Caco-2 (cell line): ENCODE measurements at regions not wholly inside any gene's neighbourhood (a gene's known extent, or its start where the extent isn't known, plus 50 kb on each side); places are given as distances from the start of the nearest gene placed in this dataset.
"Not testable (repeated sequence)": the region's sequence is repeated elsewhere in the genome, so short reads cannot be mapped to it uniquely, and the experiment has no call there.

ENCODE experiments used
- BruUV-seq: library from RNA; stranded (reverse); fragments of 400-500 nt; replicated peaks from 2 replicates; lab custom pipeline; 2021; lab: Mats Ljungman, UMichigan
- CTCF ChIA-PET: fragments of 300-600 bp; sonication (Branson Sonifier 250); formaldehyde crosslinking; loops from one replicate; lab custom pipeline; 2022; ENCODE audit warnings: antibody characterized with exemption; lab: Charles Lee
- POLR2A ChIA-PET: fragments of 300-600 bp; sonication (Branson Sonifier 250); formaldehyde crosslinking; loops from one replicate; lab custom pipeline; 2022; ENCODE audit warnings: antibody characterized with exemption; lab: Charles Lee
- DNase-seq, 2 experiments: peaks; one replicate each; pipeline versions ENCODE4 v3.0.0 to v3.0.0-alpha.2; 2020 to 2022
- H3K27me3 ChIP-seq: replicated peaks from 2 replicates; pipeline ENCODE4 v1.6.0; 2011; ENCODE audit warnings: low read length; ENCODE audit not compliant: control insufficient read depth, insufficient read depth
- H3K36me3 ChIP-seq: 2 replicates; pipeline ENCODE4 v1.5.1; 2011; ENCODE audit warnings: low read length; ENCODE audit not compliant: control insufficient read depth, insufficient read depth
- H3K4me1 ChIP-seq: fragments of 250-450 bp; sonication (Bioruptor Pico); 2 replicates; pipeline ENCODE4 v1.5.1; 2020; ENCODE audit warnings: mild to moderate bottlenecking
- H3K4me3 ChIP-seq: 2 replicates; pipeline ENCODE4 v1.5.1; 2011; ENCODE audit warnings: low read depth, mild to moderate bottlenecking, control low read depth, low read length
- H3K9me3 ChIP-seq: fragments of 250-450 bp; sonication (Bioruptor Pico); 2 replicates; pipeline ENCODE4 v1.5.1; 2020; ENCODE audit warnings: mild to moderate bottlenecking, moderate library complexity
- H3K27ac Mint-ChIP-seq: one replicate; pipeline ENCODE4 v1.8.0; 2022; ENCODE audit warnings: mixed read lengths; ENCODE audit not compliant: unreplicated experiment
- H3K27me3 Mint-ChIP-seq: one replicate; pipeline ENCODE4 v1.8.0; 2022; ENCODE audit warnings: mixed read lengths; ENCODE audit not compliant: insufficient read depth, unreplicated experiment
- H3K36me3 Mint-ChIP-seq: one replicate; pipeline ENCODE4 v1.8.0; 2022; ENCODE audit warnings: mild to moderate bottlenecking, mixed read lengths; ENCODE audit not compliant: insufficient read depth, unreplicated experiment
- H3K4me1 Mint-ChIP-seq: one replicate; pipeline ENCODE4 v1.8.0; 2022; ENCODE audit warnings: low read depth, mixed read lengths; ENCODE audit not compliant: unreplicated experiment
- H3K4me3 Mint-ChIP-seq: one replicate; pipeline ENCODE4 v1.8.0; 2022; ENCODE audit warnings: mild to moderate bottlenecking, moderate library complexity, mixed read lengths; ENCODE audit not compliant: unreplicated experiment
- H3K9me3 Mint-ChIP-seq: one replicate; pipeline ENCODE4 v1.8.0; 2022; ENCODE audit warnings: mixed read lengths; ENCODE audit not compliant: unreplicated experiment
- intact Hi-C: fragments of 100-400 bp; cut with micrococcal nuclease; formaldehyde crosslinking; loops from one replicate; pipeline ENCODE4 v1.10.0; 2022; ENCODE audit not compliant: unreplicated experiment
- TF ChIP-seq, protein P1 (sequence below), 2 experiments: fragments of 200-600 bp in 1 of 2; IDR thresholded peaks; 1 replicate in 1 of 2; 2 replicates in 1 of 2; pipeline versions ENCODE4 v1.5.1 to v1.8.0; 2011 to 2022; ENCODE audit warnings: antibody characterized with exemption in 1 of 2, control low read depth in 1 of 2, inconsistent platforms in 1 of 2, low read depth in 1 of 2, low read length in 1 of 2, mild to moderate bottlenecking in 1 of 2, moderate library complexity in 1 of 2; ENCODE audit not compliant: insufficient read depth in 1 of 2, severe bottlenecking in 1 of 2, unreplicated experiment in 1 of 2

DNA sequence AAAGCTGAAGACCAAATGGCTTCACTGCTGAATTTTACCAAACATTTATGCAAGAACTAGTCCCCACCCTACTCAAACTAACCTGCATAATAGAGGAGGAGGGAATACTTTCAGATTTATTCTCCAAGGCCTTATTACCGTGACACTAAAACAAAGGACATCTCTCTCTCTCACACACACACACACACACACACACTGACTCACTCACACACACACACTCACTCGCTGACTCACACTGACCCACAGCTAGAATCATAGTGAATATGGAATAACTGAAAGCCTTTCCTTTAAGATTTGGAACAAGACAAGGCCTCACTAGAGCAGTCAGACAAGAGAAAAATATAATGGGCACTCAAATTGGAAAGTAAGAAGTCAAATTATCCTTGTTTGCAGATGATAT, 1014.1 kb downstream of the TMTC2 start:
- intact Hi-C loops: no loop called here
- Histone ChIP-seq H3K4me1 (no peaks in the 10 kb centered on the region), H3K36me3 (no peaks in the 10 kb centered on the region), H3K9me3 (no peaks in the 10 kb centered on the region), H3K4me3 (no peak overlapping the region), H3K27me3 (no peaks in the 10 kb centered on the region)
- no peaks in the 10 kb centered on the region for H3K4me1 Mint-ChIP-seq
- no peaks in the 10 kb centered on the region for H3K27me3 Mint-ChIP-seq
- peaks cover 7% of the 10 kb centered on the region for H3K9me3 Mint-ChIP-seq
- no TSS peak for BruUV-seq
- TF ChIP-seq, protein P1, sequence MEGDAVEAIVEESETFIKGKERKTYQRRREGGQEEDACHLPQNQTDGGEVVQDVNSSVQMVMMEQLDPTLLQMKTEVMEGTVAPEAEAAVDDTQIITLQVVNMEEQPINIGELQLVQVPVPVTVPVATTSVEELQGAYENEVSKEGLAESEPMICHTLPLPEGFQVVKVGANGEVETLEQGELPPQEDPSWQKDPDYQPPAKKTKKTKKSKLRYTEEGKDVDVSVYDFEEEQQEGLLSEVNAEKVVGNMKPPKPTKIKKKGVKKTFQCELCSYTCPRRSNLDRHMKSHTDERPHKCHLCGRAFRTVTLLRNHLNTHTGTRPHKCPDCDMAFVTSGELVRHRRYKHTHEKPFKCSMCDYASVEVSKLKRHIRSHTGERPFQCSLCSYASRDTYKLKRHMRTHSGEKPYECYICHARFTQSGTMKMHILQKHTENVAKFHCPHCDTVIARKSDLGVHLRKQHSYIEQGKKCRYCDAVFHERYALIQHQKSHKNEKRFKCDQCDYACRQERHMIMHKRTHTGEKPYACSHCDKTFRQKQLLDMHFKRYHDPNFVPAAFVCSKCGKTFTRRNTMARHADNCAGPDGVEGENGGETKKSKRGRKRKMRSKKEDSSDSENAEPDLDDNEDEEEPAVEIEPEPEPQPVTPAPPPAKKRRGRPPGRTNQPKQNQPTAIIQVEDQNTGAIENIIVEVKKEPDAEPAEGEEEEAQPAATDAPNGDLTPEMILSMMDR (IDR thresholded peaks at IDR 0.05; ENCODE audit: insufficient read depth in 1 of 2, low read depth in 1 of 2, low read length in 1 of 2, severe bottlenecking in 1 of 2, unreplicated experiment in 1 of 2): no peak
- CTCF ChIA-PET: no interaction called here
- no peak overlapping the region for H3K4me3 Mint-ChIP-seq
- DNase-seq: no peak
- no peak overlapping the region for H3K27ac Mint-ChIP-seq
- POLR2A ChIA-PET: no interaction called here
- H3K36me3 Mint-ChIP-seq: no peaks in the 10 kb centered on the region

DNA sequence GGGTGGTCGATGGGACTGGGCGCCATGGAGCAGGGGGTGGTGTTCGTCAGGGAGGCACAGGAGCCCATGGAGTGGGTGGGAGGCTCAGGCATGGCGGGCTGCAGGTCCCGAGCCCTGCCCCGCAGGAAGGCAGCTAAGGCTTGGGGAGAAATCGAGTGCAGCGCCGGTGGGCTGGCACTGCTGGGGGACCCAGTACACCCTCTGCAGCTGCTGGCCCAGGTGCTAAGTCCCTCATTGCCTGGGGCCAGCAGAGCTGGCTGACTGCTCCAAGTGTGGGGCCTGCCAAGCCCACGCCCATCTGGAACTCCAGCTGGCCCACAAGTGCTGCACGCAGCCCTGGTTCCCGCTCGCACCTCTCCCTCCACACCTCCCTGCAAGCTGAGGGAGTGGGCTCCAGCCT, 1009.6 kb downstream of the TMTC2 start:
- H3K9me3 Mint-ChIP-seq: peaks cover 20% of the 10 kb centered on the region
- intact Hi-C loops: not testable (repeated sequence)
- POLR2A ChIA-PET: interaction anchor here (0.6 kb wide), 1 partner anchor 1356 kb away, joined by 3 read pairs; no protein-coding TSS in a partner anchor

DNA sequence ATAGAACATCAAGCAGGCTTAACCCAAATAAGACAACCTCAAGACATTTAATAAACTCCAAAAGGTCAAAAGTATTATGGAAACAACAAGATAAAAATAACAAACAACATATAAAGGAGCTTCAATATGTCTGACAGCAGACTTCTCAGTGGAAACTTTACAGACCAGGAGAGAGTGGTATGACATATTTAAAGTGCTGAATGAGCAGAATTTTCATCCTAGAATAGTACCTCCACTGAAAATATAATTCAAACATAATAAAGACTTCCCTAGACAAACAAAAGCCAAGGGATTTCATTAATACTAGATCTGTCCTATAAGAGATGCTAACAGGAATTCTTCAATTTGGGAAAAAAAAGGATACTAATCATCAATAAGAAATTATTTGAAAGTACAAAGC, 1005.0 kb downstream of the TMTC2 start:
- Mint-ChIP-seq H3K36me3 (no peaks in the 10 kb centered on the region), H3K27ac (no peak overlapping the region), H3K27me3 (no peaks in the 10 kb centered on the region), H3K9me3 (peaks cover 25% of the 10 kb centered on the region), H3K4me1 (no peaks in the 10 kb centered on the region), H3K4me3 (no peak overlapping the region)
- H3K4me1 ChIP-seq: no peaks in the 10 kb centered on the region
- ChIA-PET CTCF (no interaction called here), POLR2A (no interaction called here)
- H3K4me3 ChIP-seq: no peak overlapping the region
- H3K9me3 ChIP-seq: no peaks in the 10 kb centered on the region; the same call in 1 of the 2 replicates
- intact Hi-C loops: no loop called here
- DNase-seq: no peak
- H3K27me3 ChIP-seq: no peaks in the 10 kb centered on the region
- TF ChIP-seq, protein P1 (IDR thresholded peaks at IDR 0.05; ENCODE audit: insufficient read depth in 1 of 2, low read depth in 1 of 2, low read length in 1 of 2, severe bottlenecking in 1 of 2, unreplicated experiment in 1 of 2): no peak
- BruUV-seq: no TSS peak
- H3K36me3 ChIP-seq: no peaks in the 10 kb centered on the region

More for the DNA sequence above, 1009.6 kb downstream of the TMTC2 start:
- H3K4me1 ChIP-seq, H3K27ac Mint-ChIP-seq, DNase-seq, BruUV-seq, CTCF ChIA-PET, H3K4me3 Mint-ChIP-seq, H3K27me3 Mint-ChIP-seq, H3K4me1 Mint-ChIP-seq, H3K9me3 ChIP-seq, H3K36me3 Mint-ChIP-seq, H3K27me3 ChIP-seq, H3K4me3 ChIP-seq, H3K36me3 ChIP-seq: not testable (repeated sequence)

DNA sequence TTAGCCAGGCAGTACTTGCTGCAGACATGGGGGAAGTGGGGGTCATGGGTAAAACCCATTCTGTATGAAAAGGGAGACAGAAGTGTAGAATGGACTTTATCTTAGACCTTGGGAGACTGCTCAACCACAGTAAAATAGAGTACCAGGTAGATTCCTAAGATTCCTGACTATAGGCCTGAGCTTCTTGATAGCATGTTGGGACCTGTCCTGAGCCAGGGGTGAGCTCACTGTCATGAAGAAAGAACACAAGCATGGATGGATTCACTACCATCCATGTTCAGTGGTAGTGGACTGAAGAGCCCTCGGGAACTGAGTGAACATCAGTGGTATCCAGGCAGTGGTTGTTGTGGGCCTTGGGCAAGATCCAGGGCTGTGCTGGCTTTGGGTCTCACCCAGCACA, 1003.8 kb downstream of the TMTC2 start:
- Histone ChIP-seq H3K9me3 (no peaks in the 10 kb centered on the region; the same call in 1 of the 2 replicates), H3K36me3 (no peaks in the 10 kb centered on the region), H3K4me3 (no peak overlapping the region), H3K27me3 (no peaks in the 10 kb centered on the region), H3K4me1 (no peaks in the 10 kb centered on the region)
- DNase-seq: no peak
- Mint-ChIP-seq H3K4me1 (no peaks in the 10 kb centered on the region), H3K27ac (no peak overlapping the region), H3K36me3 (no peaks in the 10 kb centered on the region), H3K9me3 (peaks cover 25% of the 10 kb centered on the region), H3K4me3 (no peak overlapping the region), H3K27me3 (no peaks in the 10 kb centered on the region)
- TF ChIP-seq, protein P1 (IDR thresholded peaks at IDR 0.05; ENCODE audit: insufficient read depth in 1 of 2, low read depth in 1 of 2, low read length in 1 of 2, severe bottlenecking in 1 of 2, unreplicated experiment in 1 of 2): no peak
- intact Hi-C loops: no loop called here
- BruUV-seq: no TSS peak
- ChIA-PET CTCF (no interaction called here), POLR2A (no interaction called here)
